ENCODE measurements at regions not wholly inside any gene's neighbourhood (a gene's known extent, or its start where the extent isn't known, plus 50 kb on each side); places are given as distances from the start of the nearest gene placed in this dataset.

DNA sequence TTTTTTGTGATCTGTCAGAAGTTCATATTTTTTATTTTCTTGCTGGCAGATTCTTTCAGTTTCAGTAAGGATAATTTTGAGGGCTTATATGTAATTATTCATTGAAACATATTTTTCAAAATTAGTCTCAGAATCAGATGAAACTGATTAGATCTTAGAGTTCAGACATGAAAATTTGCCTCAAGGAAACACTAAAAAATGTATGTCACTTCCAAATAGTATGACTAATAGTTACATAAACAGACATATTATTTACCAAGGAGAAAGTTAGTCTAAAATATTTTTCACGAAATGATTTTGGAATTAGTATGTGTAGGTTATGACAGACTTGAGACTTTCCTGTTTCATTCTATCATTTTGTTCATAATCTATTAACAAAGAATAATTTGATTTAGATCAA, 628.6 kb downstream of the CCDC85A start:
- TF ChIP-seq, protein P1, sequence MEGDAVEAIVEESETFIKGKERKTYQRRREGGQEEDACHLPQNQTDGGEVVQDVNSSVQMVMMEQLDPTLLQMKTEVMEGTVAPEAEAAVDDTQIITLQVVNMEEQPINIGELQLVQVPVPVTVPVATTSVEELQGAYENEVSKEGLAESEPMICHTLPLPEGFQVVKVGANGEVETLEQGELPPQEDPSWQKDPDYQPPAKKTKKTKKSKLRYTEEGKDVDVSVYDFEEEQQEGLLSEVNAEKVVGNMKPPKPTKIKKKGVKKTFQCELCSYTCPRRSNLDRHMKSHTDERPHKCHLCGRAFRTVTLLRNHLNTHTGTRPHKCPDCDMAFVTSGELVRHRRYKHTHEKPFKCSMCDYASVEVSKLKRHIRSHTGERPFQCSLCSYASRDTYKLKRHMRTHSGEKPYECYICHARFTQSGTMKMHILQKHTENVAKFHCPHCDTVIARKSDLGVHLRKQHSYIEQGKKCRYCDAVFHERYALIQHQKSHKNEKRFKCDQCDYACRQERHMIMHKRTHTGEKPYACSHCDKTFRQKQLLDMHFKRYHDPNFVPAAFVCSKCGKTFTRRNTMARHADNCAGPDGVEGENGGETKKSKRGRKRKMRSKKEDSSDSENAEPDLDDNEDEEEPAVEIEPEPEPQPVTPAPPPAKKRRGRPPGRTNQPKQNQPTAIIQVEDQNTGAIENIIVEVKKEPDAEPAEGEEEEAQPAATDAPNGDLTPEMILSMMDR (IDR thresholded peaks at IDR 0.05; ENCODE audit: insufficient read depth, low read length, poor library complexity, severe bottlenecking): no peak
- no peak for TF ChIP-seq EZH2phosphoT487 (conservative IDR thresholded peaks at IDR 0.05; ENCODE audit: low read length)

All from SU-DHL-6 (cell line).